ENCODE measurements at regions not wholly inside any gene's neighbourhood (a gene's known extent, or its start where the extent isn't known, plus 50 kb on each side); places are given as distances from the start of the nearest gene placed in this dataset.

GRCh38 chr11:81388326-81388725, 1345.3 kb downstream of the FAM181B start:
- Histone ChIP-seq H2BK20ac (ENCODE audit: low read length) (no peak overlapping the region), H3K56ac (replicated peaks; ENCODE audit: insufficient read length, low read depth, low read length) (no peak overlapping the region), H3K23me2 (ENCODE audit: low read depth, low read length) (no peaks in the 10 kb centered on the region; the same call in 1 of the 2 replicates), H3K9ac (replicated peaks in 1 of 4; ENCODE audit: extremely low read depth in 1 of 4, low read depth in 3 of 4, low read length in 3 of 4) (no peak overlapping the region), H4K8ac (ENCODE audit: extremely low read depth, insufficient read depth, low read length) (no peak overlapping the region), H3K18ac (ENCODE audit: extremely low read depth, low read length) (no peak overlapping the region), H3K4ac (replicated peaks; ENCODE audit: insufficient read length, low read depth, low read length) (no peak overlapping the region), H3K4me2 (ENCODE audit: insufficient read depth in 1 of 2, low read depth in 2 of 2, low read length in 2 of 2) (no peak overlapping the region), H2BK15ac (ENCODE audit: low read length) (no peak overlapping the region), H3K4me1 (replicated peaks in 1 of 4; ENCODE audit: control insufficient read depth in 3 of 4, insufficient read depth in 4 of 4, low read length in 3 of 4) (no peaks in the 10 kb centered on the region), H3K14ac (ENCODE audit: insufficient read length) (no peak overlapping the region), H2BK120ac (replicated peaks; ENCODE audit: low read depth, low read length) (no peak overlapping the region), H3K27ac (ENCODE audit: low read depth, low read length) (no peak overlapping the region), H3K79me2 (ENCODE audit: control insufficient read depth in 1 of 2, insufficient read depth in 2 of 2, low read length in 2 of 2) (no peaks in the 10 kb centered on the region), H3K27me3 (replicated peaks in 1 of 4; ENCODE audit: control insufficient read depth in 3 of 4, extremely low read depth in 1 of 4, insufficient read depth in 3 of 4, low read length in 3 of 4) (no peaks in the 10 kb centered on the region), H3K23ac (ENCODE audit: insufficient read length) (no peak overlapping the region), H2AK5ac (ENCODE audit: low read depth, low read length) (no peak overlapping the region), H4K91ac (replicated peaks; ENCODE audit: insufficient read length, low read length) (no peak overlapping the region), H3K9me3 (ENCODE audit: insufficient read depth in 2 of 2, low read depth in 1 of 2, low read length in 1 of 2) (no peaks in the 10 kb centered on the region), H2AFZ (ENCODE audit: low read length) (no peak overlapping the region), H3K4me3 (ENCODE audit: extremely low read depth in 1 of 4, insufficient read depth in 2 of 4, low read depth in 3 of 4, low read length in 4 of 4) (no peak overlapping the region), H4K5ac (ENCODE audit: insufficient read length, low read depth, low read length) (no peak overlapping the region), H4K20me1 (replicated peaks in 1 of 2; ENCODE audit: control insufficient read depth in 1 of 2, insufficient read depth in 2 of 2, low read length in 2 of 2) (no peaks in the 10 kb centered on the region), H2BK5ac (ENCODE audit: low read depth, low read length) (no peak overlapping the region), H3K36me3 (ENCODE audit: control insufficient read depth in 2 of 4, insufficient read depth in 4 of 4, low read length in 3 of 4) (no peaks in the 10 kb centered on the region), H2BK12ac (ENCODE audit: low read depth, low read length) (no peak overlapping the region), H3K79me1 (ENCODE audit: low read depth, low read length) (no peaks in the 10 kb centered on the region)
- WGBS, 2 experiments (ENCODE audit: extremely low coverage in 1 of 2, insufficient coverage in 1 of 2, insufficient read length in 1 of 2, insufficient replicate concordance in 2 of 2, low coverage in 1 of 2, low lambda C conversion rate in 2 of 2, missing lambda C conversion rate in 1 of 2) = 79% methylated on average over 3 of the region's 3 CpGs; no CpG with 5 or more reads in 1 of the 2 experiments
- no peak for TF ChIP-seq KDM4A (IDR thresholded peaks at IDR 0.05; ENCODE audit: low read depth, low read length, severe bottlenecking)
- no peak for TF ChIP-seq TEAD4 (IDR thresholded peaks at IDR 0.05; ENCODE audit: low read depth, low read length)
- no peak for TF ChIP-seq CREB1 (IDR thresholded peaks at IDR 0.05)
- TF ChIP-seq GTF2F1 (IDR thresholded peaks at IDR 0.05; ENCODE audit: borderline replicate concordance, low read depth, low read length) = no peak
- no peak for TF ChIP-seq SIN3A (conservative IDR thresholded peaks at IDR 0.05 in 1 of 2, IDR thresholded peaks at IDR 0.05 in 1 of 2; ENCODE audit: low read depth in 1 of 2, low read length in 2 of 2)
- no peak for TF ChIP-seq TCF12 (IDR thresholded peaks at IDR 0.05; ENCODE audit: low read depth, low read length)
- TF ChIP-seq POLR2A (IDR thresholded peaks at IDR 0.05; ENCODE audit: control extremely low read depth in 1 of 2, low read depth in 2 of 2, low read length in 2 of 2) = no peak
- no peak for TF ChIP-seq YY1 (IDR thresholded peaks at IDR 0.05; ENCODE audit: low read depth, low read length)
- ChIA-PET CTCF (ENCODE audit: partially characterized antibody) (no interaction called here), POLR2A (ENCODE audit: partially characterized antibody) (no interaction called here)
- DNase-seq (ENCODE audit: low read depth in 1 of 2, low spot score in 2 of 2) (no peak), FAIRE-seq (no peak)

All from H1 (cell line).